Activated B cell treated with CpG ODN at 0.5 μM for 24 hours (primary cell): ENCODE measurements at regions not wholly inside any gene's neighbourhood (a gene's known extent, or its start where the extent isn't known, plus 50 kb on each side); places are given as distances from the start of the nearest gene placed in this dataset.

Experiments
- ATAC-seq: fragments of 200-7000 bp; cut with Tn5 transposase; one replicate; pipeline ENCODE4 v1.10.0; 2021; ENCODE audit warnings: low read depth, mild to moderate bottlenecking, moderate library complexity
- CTCF ChIA-PET: fragments of 350-600 bp; sonication (Branson Sonifier 250); formaldehyde crosslinking; loops from one replicate; lab custom pipeline; 2021; ENCODE audit warnings: antibody characterized with exemption; lab: Charles Lee
- POLR2A ChIA-PET: fragments of 350-600 bp; sonication (Branson Sonifier 250); formaldehyde crosslinking; loops from one replicate; lab custom pipeline; 2021; ENCODE audit warnings: antibody characterized with exemption; lab: Charles Lee
- DNase-seq: peaks from one replicate; pipeline ENCODE4 v3.0.0; 2022
- H3K27ac Mint-ChIP-seq: one replicate; pipeline ENCODE4 v1.8.0; 2020; ENCODE audit warnings: mixed read lengths
- H3K27me3 Mint-ChIP-seq: one replicate; pipeline ENCODE4 v1.8.0; 2021; ENCODE audit warnings: mixed read lengths
- H3K36me3 Mint-ChIP-seq: one replicate; pipeline ENCODE4 v1.8.0; 2021; ENCODE audit warnings: low read depth, mixed read lengths
- H3K4me1 Mint-ChIP-seq: one replicate; pipeline ENCODE4 v1.8.0; 2021; ENCODE audit warnings: mixed read lengths
- H3K4me3 Mint-ChIP-seq: one replicate; pipeline ENCODE4 v1.8.0; 2020; ENCODE audit warnings: mild to moderate bottlenecking, mixed read lengths
- H3K9me3 Mint-ChIP-seq: one replicate; pipeline ENCODE4 v1.8.0; 2020; ENCODE audit warnings: mixed read lengths
- CTCF ChIP-seq: fragments of 200-600 bp; IDR thresholded peaks from one replicate; pipeline ENCODE4 v1.8.0; 2022; ENCODE audit warnings: antibody characterized with exemption, mild to moderate bottlenecking
- intact Hi-C: fragments of 100-400 bp; cut with micrococcal nuclease; formaldehyde crosslinking; loops from one replicate; pipeline ENCODE4 v1.15.1; 2024

GRCh38 chr21:34022627-34023335 is 50.6 kb upstream of the MRPS6 start:
- Mint-ChIP-seq H3K9me3 (no peaks in the 10 kb centered on the region), H3K27me3 (no peaks in the 10 kb centered on the region), H3K27ac (no peak overlapping the region), H3K4me1 (peaks cover 2% of the 10 kb centered on the region), H3K4me3 (no peak overlapping the region), H3K36me3 (no peaks in the 10 kb centered on the region)
- no peak for TF ChIP-seq CTCF
- CTCF ChIA-PET, result interaction anchor here (0.6 to 2.0 kb wide), 3 partner anchors 36 to 99 kb away, joined by 3 to 9 read pairs (median 3); no protein-coding TSS in a partner anchor
- no peak for DNase-seq
- ATAC-seq, result no peak
- intact Hi-C loops, result loop anchor here (5.0 kb wide), 1 partner anchor 35 kb away; no protein-coding TSS in a partner anchor
- POLR2A ChIA-PET, result interaction anchor here (1.0 to 4.0 kb wide), 2 partner anchors 51 to 75 kb away, joined by 4 to 23 read pairs; partner anchors contain the start of genes MRPS6 and SLC5A3

DNA sequence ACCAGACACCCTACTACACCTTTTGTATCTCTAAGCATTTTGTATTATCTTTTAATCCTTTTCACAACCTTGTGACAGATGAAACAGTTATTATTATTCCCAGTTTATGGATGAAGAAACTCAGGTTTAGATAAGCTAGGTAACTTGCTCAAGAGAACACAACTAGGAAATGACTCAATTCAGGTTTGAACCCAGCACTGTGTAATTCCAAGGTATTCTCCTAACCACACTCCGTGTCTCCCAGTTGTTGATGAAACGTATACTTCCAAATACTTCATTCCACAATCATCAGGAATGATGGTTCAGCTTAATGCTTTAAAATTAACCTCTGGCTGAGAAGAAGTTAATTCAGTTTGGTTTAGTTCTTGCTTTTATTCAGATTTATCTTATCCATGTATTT is 51.7 kb upstream of the MRPS6 start:
- Mint-ChIP-seq H3K36me3 (no peaks in the 10 kb centered on the region), H3K27ac (no peak overlapping the region), H3K27me3 (no peaks in the 10 kb centered on the region), H3K9me3 (peaks cover 6% of the 10 kb centered on the region), H3K4me1 (peaks cover 2% of the 10 kb centered on the region), H3K4me3 (no peak overlapping the region)
- no peak for ATAC-seq
- TF ChIP-seq CTCF, result no peak
- CTCF ChIA-PET, result interaction anchor here (1.4 to 4.0 kb wide), 3 partner anchors 37 to 326 kb away, joined by 3 to 16 read pairs (median 9); no protein-coding TSS in a partner anchor
- DNase-seq, result no peak
- POLR2A ChIA-PET, result interaction anchor here (1.0 to 4.0 kb wide), 2 partner anchors 9 to 52 kb away, joined by 3 to 23 read pairs; partner anchors contain the start of genes MRPS6 and SLC5A3
- intact Hi-C loops, result loop anchor here (2.0 to 5.0 kb wide), 3 partner anchors 36 to 327 kb away; no protein-coding TSS in a partner anchor

DNA sequence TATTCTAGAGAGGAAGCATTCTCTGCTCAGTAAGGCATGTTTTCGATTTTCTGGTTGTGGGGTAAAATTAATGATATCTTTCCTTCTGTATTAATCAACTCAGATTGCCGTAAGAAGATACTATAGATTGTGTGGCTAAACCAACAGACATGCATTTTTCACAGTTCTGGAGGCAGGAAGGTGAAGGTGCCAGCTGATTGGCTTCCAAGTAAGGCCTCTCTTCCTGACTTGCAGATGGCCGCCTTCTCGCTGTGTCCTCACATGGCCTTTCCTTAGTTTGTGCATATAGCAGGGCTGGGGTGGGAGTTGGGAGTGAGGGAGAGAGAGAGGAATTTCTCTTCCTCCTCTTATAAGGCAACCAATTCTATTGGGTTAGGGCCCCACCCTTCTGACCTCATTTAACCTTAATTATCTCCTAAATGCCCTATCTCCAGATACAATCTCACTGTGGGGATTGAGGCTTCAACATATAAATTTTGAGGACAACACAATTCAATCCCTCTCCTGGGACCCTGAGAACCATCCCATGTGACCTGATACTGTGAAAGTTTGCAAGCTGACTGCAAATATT is 52.3 kb upstream of the MRPS6 start:
- TF ChIP-seq CTCF, result no peak
- Mint-ChIP-seq H3K27ac (peak overlapping the region; percentile 96), H3K36me3 (no peaks in the 10 kb centered on the region), H3K4me3 (peak overlapping the region; percentile 75), H3K4me1 (peaks cover 2% of the 10 kb centered on the region), H3K27me3 (no peaks in the 10 kb centered on the region), H3K9me3 (peaks cover 7% of the 10 kb centered on the region)
- DNase-seq (no peak), ATAC-seq (no peak)
- CTCF ChIA-PET, result interaction anchor here (1.4 to 4.0 kb wide), 3 partner anchors 38 to 327 kb away, joined by 3 to 16 read pairs (median 15); no protein-coding TSS in a partner anchor
- POLR2A ChIA-PET, result interaction anchor here (1.0 to 4.0 kb wide), 4 partner anchors 8 to 72 kb away, joined by 3 to 23 read pairs (median 10); partner anchors contain the start of genes MRPS6 and SLC5A3
- intact Hi-C loops, result loop anchor here (1.0 to 5.0 kb wide), 8 partner anchors 9 to 380 kb away; partner anchors contain the start of genes CRYZL1, MRPS6 and SLC5A3

DNA sequence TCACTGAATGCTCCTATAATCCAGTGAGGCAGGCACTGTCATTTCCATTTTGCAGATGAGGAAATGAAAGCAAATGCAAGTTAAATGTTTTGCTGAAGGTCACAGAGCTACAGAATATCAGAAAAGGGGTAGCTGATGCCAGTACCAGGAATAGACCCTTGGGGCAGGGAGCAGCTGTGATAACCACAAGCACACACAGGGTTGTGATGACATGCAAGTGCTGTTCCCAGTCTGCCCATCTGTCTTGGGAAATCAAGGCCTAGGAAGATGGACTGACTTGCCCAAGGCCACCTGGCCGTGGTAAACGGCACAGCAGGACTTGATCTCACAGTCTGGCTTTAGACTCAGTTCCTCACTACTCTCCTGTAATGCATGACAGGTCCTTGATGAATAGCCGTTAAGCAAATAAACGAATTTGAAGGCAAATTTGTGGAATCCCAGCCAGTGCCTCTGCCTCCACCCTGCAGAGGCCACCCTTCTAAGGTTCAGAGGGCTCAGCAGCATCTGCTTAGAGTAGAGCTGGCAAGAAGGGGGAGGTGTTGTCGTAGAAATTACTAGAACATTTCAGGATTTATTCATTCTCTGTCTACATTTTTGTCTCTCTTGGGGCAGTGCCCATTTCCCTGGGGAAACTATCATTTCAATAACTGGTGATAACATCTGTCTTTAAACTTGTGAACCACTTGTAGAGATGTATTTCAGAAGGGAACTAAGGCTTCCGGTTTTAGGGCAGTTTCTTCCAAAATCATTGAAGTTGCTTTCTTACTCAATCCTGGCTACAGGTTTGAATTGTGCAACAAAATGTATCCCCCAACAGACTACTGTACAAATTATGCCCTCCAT is 53.2 kb upstream of the MRPS6 start:
- Mint-ChIP-seq H3K27me3 (no peaks in the 10 kb centered on the region), H3K4me3 (peak overlapping the region; percentile 75), H3K4me1 (no peaks in the 10 kb centered on the region), H3K9me3 (peaks cover 7% of the 10 kb centered on the region), H3K27ac (peak overlapping the region; percentile 96), H3K36me3 (no peaks in the 10 kb centered on the region)
- ChIA-PET POLR2A (interaction anchor here (0.9 to 4.0 kb wide), 8 partner anchors 11 to 96 kb away, joined by 3 to 23 read pairs (median 6); partner anchors contain the start of genes MRPS6 and SLC5A3), CTCF (interaction anchor here (0.8 to 4.0 kb wide), 5 partner anchors 21 to 328 kb away, joined by 3 to 16 read pairs (median 4); no protein-coding TSS in a partner anchor)
- no peak for TF ChIP-seq CTCF
- peak; percentile 69 for ATAC-seq
- peak; percentile 45 for DNase-seq
- intact Hi-C loops, result loop anchor here (1.0 to 5.0 kb wide), 8 partner anchors 10 to 379 kb away; partner anchors contain the start of genes CRYZL1, MRPS6 and SLC5A3
